H1 (cell line): ENCODE measurements at regions not wholly inside any gene's neighbourhood (a gene's known extent, or its start where the extent isn't known, plus 50 kb on each side); places are given as distances from the start of the nearest gene placed in this dataset.

Experiments used
- ATF2 ChIP-seq: IDR thresholded peaks from 2 replicates; pipeline ENCODE4 v1.6.1; 2012; ENCODE audit warnings: low read length, inconsistent platforms

- TF ChIP-seq ATF2 = no peak
Measured at GRCh38 chr1:72693899-72694298, 411.6 kb upstream of the NEGR1 start (continued).
